Lung (tissue), 11 donors: ENCODE measurements at regions not wholly inside any gene's neighbourhood (a gene's known extent, or its start where the extent isn't known, plus 50 kb on each side); places are given as distances from the start of the nearest gene placed in this dataset.

ENCODE experiments used
- ATAC-seq: fragments of 200-7000 bp; cut with Tn5 transposase; one replicate; pipeline ENCODE4 v1.9.1; 2020; ENCODE audit warnings: moderate number of reproducible peaks; ENCODE audit not compliant: insufficient read depth, low FRiP score
- DNase-seq, 3 donors: peaks; one replicate each; pipeline ENCODE4 v3.0.0-alpha.2; 2013 to 2017
- H3K27ac ChIP-seq, 2 donors: one replicate each; pipeline ENCODE4 v1.5.1; 2013; ENCODE audit warnings: mild to moderate bottlenecking in 2 of 2, moderate library complexity in 2 of 2, control low read depth in 1 of 2, inconsistent platforms in 1 of 2, low read depth in 1 of 2, low read length in 1 of 2
- H3K27me3 ChIP-seq, 3 donors: one replicate each; pipeline ENCODE4 v1.5.1; 2013; ENCODE audit warnings: low read length in 2 of 3; ENCODE audit not compliant: control insufficient read depth in 3 of 3, insufficient read depth in 3 of 3
- H3K36me3 ChIP-seq, 4 donors: one replicate each; pipeline ENCODE4 v1.5.1; 2013; ENCODE audit warnings: low read length in 4 of 4, mild to moderate bottlenecking in 1 of 4, moderate library complexity in 1 of 4; ENCODE audit not compliant: control insufficient read depth in 4 of 4, insufficient read depth in 4 of 4
- H3K4me1 ChIP-seq, 5 donors: one replicate each; pipeline ENCODE4 v1.5.1; 2013; ENCODE audit warnings: low read length in 5 of 5, mild to moderate bottlenecking in 2 of 5, moderate library complexity in 1 of 5; ENCODE audit not compliant: control insufficient read depth in 5 of 5, insufficient read depth in 5 of 5
- H3K4me3 ChIP-seq: one replicate; pipeline ENCODE4 v1.5.1; 2013; ENCODE audit warnings: mild to moderate bottlenecking, control low read depth, moderate library complexity
- H3K9ac ChIP-seq, 2 donors: one replicate each; pipeline ENCODE4 v1.5.1; 2013; ENCODE audit warnings: low read length in 2 of 2, control low read depth in 1 of 2; ENCODE audit not compliant: insufficient read depth in 1 of 2
- H3K9me3 ChIP-seq, 4 donors: one replicate each; pipeline ENCODE4 v1.5.1; 2013; ENCODE audit warnings: low read length in 3 of 4, mild to moderate bottlenecking in 1 of 4, moderate library complexity in 1 of 4; ENCODE audit not compliant: control insufficient read depth in 4 of 4, insufficient read depth in 3 of 4
- CTCF ChIP-seq: IDR thresholded peaks from 2 replicates; pipeline ENCODE4 v1.5.1; 2012; ENCODE audit warnings: mild to moderate bottlenecking; ENCODE audit errors: control extremely low read depth, extremely low read depth
- WGBS, 2 donors: extraction: QIAGEN DNeasy Blood & Tissue Kit; methylation state at CpG; one replicate each; pipeline ENCODE4 v1.1.7; 2013; 5-methylcytosine and 5-hydroxymethylcytosine counted together
- donor health status: control.
- donor health status: control.
- donor health status: Bipolar disorder and iron deficiency.
- donor health status: healthy.
- donor health status: DM: yes; HTN: yes; CAD: no.

- ATAC-seq = no peak
- Histone ChIP-seq H3K4me3 (no peak overlapping the region), H3K27ac (no peak overlapping the region), H3K9me3 (no peaks in the 10 kb centered on the region), H3K4me1 (no peaks in the 10 kb centered on the region), H3K36me3 (no peaks in the 10 kb centered on the region), H3K27me3 (no peaks in the 10 kb centered on the region), H3K9ac (no peak overlapping the region)
- DNase-seq = no peak
- no peak for TF ChIP-seq CTCF
- WGBS, 2 donors = 77 to 80% methylated on average over 7 of the region's 7 CpGs
These were observed 459.7 kb downstream of the RAB28 start for GRCh38 chr4:13024147-13025105.

GRCh38 chr4:13007802-13008470 is 476.2 kb downstream of the RAB28 start:
- no peak overlapping the region for H3K9ac ChIP-seq
- H3K36me3 ChIP-seq = no peaks in the 10 kb centered on the region
- no peak for DNase-seq
- H3K9me3 ChIP-seq = peaks cover 0 to 2% (median under 1%) of the 10 kb centered on the region in 4 donors
- H3K27me3 ChIP-seq = no peaks in the 10 kb centered on the region
- H3K27ac ChIP-seq = no peak overlapping the region
- 52 to 60% methylated on average over 5 of the region's 5 CpGs for WGBS, 2 donors
- H3K4me3 ChIP-seq = no peak overlapping the region
- H3K4me1 ChIP-seq = no peaks in the 10 kb centered on the region
- ATAC-seq = no peak
- no peak for TF ChIP-seq CTCF

- ATAC-seq = no peak
- H3K27ac ChIP-seq = no peak overlapping the region
- no peak overlapping the region for H3K4me3 ChIP-seq
These were observed 490.2 kb downstream of the RAB28 start for GRCh38 chr4:12993923-12994322.

More at GRCh38 chr4:12993923-12994322, 490.2 kb downstream of the RAB28 start:
- Histone ChIP-seq H3K36me3 (no peaks in the 10 kb centered on the region), H3K4me1 (no peaks in the 10 kb centered on the region), H3K9me3 (peaks cover 0 to 6% (median 3%) of the 10 kb centered on the region in 4 donors), H3K27me3 (no peaks in the 10 kb centered on the region), H3K9ac (no peak overlapping the region)
- no peak for TF ChIP-seq CTCF
- no peak for DNase-seq
- 92% methylated on average over 3 of the region's 3 CpGs for WGBS, 2 donors
